ENCODE measurements at regions not wholly inside any gene's neighbourhood (a gene's known extent, or its start where the extent isn't known, plus 50 kb on each side); places are given as distances from the start of the nearest gene placed in this dataset.

DNA sequence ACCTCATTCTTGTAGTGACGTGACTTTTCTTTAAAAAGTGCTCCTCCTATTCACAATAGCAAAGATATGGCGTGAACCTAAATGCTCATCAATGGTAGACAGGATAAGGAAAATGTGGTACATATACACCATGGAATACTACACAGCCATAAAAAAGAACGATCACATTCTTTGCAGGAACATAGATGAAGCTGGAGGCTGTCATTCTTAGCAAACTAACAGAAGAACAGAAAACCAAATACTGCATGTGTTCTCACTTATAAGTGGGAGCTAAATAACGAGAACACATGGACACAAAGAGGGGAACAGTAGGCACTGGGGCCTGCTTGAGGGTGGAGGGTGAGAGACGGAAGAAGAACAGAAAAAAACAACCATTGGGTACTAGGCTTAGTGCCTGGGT lies 59.9 kb upstream of the FGFR2 start:
- H3K4me3 ChIP-seq (ENCODE audit: low read length): no peak overlapping the region
- no peak overlapping the region for H3K9ac ChIP-seq (ENCODE audit: low read length)
- no peaks in the 10 kb centered on the region for H3K4me1 ChIP-seq (ENCODE audit: control insufficient read depth, insufficient read depth, low read length)
- no peaks in the 10 kb centered on the region for H3K27me3 ChIP-seq (ENCODE audit: control insufficient read depth, insufficient read depth, low read length)
- H3K27ac ChIP-seq (ENCODE audit: low read depth, low read length): no peak overlapping the region
- H3K36me3 ChIP-seq (ENCODE audit: control insufficient read depth, insufficient read depth, low read length): no peaks in the 10 kb centered on the region

DNA sequence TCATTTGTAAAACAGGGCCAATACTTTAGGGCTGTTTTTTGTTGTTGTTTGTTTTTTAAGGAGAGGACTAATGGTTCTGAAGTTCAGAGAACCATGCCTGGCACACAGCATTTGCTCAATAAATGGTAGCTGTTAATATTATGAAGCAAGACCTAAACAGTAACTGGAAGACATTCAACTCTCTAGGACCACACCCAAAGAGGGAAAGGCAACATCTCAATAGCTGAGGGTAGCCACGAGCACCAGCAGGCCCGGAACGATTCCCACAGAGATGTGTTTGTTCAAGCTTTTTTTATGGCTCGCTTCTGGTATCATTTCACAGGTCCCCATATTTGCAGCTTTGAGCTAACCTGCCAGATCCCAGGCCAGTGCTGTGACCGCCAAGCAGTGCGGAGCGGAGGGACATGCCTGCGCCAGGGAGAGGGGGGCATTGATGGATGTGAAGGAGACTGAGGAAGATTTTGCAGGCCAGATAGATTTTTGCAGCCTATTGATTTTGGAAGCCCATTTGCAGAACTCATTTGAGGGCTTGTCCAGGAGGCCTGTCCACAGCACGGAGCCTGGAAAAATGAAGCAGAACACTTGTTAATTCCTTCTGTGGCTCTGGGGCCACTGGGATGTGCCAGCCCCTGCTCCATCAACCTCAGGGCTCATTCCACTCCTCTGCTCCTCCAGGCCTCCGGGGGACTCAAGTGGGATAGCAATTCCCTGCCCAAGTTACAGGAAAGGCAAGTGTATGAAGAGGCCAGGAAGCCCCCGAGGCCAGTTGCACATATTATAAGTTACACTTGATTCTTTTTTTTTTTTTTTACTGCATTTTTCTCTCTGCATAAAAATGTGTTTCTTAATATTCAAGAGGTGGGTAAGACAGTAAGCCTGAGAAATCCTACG lies 57.3 kb upstream of the FGFR2 start:
- Histone ChIP-seq H3K9ac (ENCODE audit: low read length) (no peak overlapping the region), H3K27ac (ENCODE audit: low read depth, low read length) (no peak overlapping the region), H3K4me3 (ENCODE audit: low read length) (no peak overlapping the region), H3K27me3 (ENCODE audit: control insufficient read depth, insufficient read depth, low read length) (no peaks in the 10 kb centered on the region), H3K4me1 (ENCODE audit: control insufficient read depth, insufficient read depth, low read length) (no peaks in the 10 kb centered on the region), H3K36me3 (ENCODE audit: control insufficient read depth, insufficient read depth, low read length) (no peaks in the 10 kb centered on the region)

DNA sequence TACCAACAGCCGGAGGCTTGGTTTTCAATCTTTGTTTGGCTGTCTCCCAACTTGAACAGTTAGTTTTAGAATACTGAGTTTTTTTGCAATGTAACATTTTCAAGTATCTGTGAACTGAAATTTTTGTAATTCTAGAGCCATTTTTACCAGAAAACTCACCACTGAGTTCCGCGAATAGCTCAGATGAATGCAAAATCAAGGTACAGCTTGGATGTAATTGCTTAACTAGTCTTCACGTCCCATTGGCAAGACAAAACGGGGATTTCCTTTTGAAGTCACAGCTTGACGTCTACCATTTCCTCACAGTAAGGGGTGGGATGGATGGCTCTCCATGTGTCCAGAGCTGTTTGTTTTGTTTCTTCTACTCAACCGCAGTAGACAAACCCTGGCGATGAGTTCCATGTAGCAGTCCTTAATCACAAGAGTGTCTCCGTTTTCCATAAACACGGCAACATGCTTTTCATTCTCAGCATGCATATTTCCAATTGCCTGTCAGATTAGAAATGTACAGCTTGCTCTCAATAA lies 55.8 kb upstream of the FGFR2 start:
- Histone ChIP-seq H3K36me3 (ENCODE audit: control insufficient read depth, insufficient read depth, low read length) (no peaks in the 10 kb centered on the region), H3K27ac (ENCODE audit: low read depth, low read length) (no peak overlapping the region), H3K4me3 (ENCODE audit: low read length) (no peak overlapping the region), H3K9ac (ENCODE audit: low read length) (no peak overlapping the region), H3K27me3 (ENCODE audit: control insufficient read depth, insufficient read depth, low read length) (no peaks in the 10 kb centered on the region), H3K4me1 (ENCODE audit: control insufficient read depth, insufficient read depth, low read length) (no peaks in the 10 kb centered on the region)

DNA sequence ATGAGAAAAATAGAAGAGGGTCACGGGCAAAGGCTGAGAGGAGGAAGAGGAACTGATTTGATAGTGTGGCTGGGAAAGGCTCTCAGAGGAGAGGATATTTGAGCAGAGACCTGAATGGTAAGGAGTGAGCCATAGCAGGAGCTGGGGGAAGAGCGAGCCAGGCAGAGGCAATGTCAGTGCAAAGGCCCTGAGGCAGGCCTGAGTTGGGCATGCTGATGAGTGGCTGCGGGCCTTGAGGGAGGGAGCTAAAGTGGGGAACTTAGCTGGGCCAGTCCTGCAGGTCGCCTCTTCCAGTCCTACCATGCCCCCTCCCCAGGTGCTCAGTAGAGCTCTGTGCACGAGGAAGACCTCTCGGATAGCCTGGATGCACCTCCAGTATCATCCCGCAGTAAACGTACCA lies 55.4 kb upstream of the FGFR2 start:
- H3K4me3 ChIP-seq (ENCODE audit: low read length): no peak overlapping the region
- no peak overlapping the region for H3K9ac ChIP-seq (ENCODE audit: low read length)
- no peak overlapping the region for H3K27ac ChIP-seq (ENCODE audit: low read depth, low read length)

DNA sequence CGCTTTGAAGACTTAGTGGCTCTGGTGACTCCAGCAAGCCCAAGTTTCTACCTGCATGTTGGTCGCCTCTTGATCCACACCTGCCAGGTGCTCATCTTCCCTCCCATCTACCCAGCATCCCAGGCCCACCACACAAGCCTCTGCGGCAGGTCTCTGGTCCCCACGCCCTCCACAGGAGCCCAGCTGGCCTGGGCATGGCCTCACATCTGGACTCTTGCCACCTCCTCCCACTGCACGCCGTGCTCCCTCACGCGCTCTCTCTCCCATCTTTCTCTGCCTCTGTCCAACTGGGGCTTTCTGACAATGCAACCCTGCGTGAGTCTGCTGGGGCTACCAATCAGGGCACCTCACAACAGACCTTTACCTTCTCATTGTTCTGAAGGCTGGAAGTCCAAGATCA lies 50.2 kb upstream of the FGFR2 start:
- Histone ChIP-seq H3K27me3 (ENCODE audit: control insufficient read depth, insufficient read depth, low read length) (no peaks in the 10 kb centered on the region), H3K27ac (ENCODE audit: low read depth, low read length) (no peak overlapping the region), H3K4me3 (ENCODE audit: low read length) (no peak overlapping the region), H3K9ac (ENCODE audit: low read length) (no peak overlapping the region), H3K4me1 (ENCODE audit: control insufficient read depth, insufficient read depth, low read length) (no peaks in the 10 kb centered on the region), H3K36me3 (ENCODE audit: control insufficient read depth, insufficient read depth, low read length) (no peaks in the 10 kb centered on the region)

More for the DNA sequence above, 55.4 kb upstream of the FGFR2 start:
- Histone ChIP-seq H3K36me3 (ENCODE audit: control insufficient read depth, insufficient read depth, low read length) (no peaks in the 10 kb centered on the region), H3K4me1 (ENCODE audit: control insufficient read depth, insufficient read depth, low read length) (no peaks in the 10 kb centered on the region), H3K27me3 (ENCODE audit: control insufficient read depth, insufficient read depth, low read length) (no peaks in the 10 kb centered on the region)

DNA sequence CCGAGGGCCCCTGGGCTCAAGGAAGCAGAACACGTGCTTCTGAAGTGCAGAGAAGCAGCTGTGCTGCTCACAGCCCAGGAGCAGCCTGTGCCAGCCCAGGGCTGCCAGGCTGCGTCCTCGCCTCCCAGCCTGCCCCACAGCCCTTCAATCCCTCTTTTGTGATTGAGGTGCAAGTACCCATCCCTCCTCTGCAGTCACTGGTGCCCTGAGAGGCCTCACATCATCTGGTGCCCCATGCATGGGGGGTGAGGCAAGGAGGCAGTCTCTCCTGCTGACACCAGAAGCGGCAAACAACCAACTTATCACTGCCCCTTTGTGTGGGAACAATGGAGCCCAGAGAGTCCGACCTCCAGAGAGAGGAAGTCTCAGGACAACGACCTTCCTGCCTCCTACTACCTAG lies 49.8 kb upstream of the FGFR2 start:
- H3K4me1 ChIP-seq (ENCODE audit: control insufficient read depth, insufficient read depth, low read length): no peaks in the 10 kb centered on the region
- no peak overlapping the region for H3K9ac ChIP-seq (ENCODE audit: low read length)

More for the DNA sequence above, 49.8 kb upstream of the FGFR2 start:
- Histone ChIP-seq H3K4me3 (ENCODE audit: low read length) (no peak overlapping the region), H3K27ac (ENCODE audit: low read depth, low read length) (no peak overlapping the region), H3K36me3 (ENCODE audit: control insufficient read depth, insufficient read depth, low read length) (no peaks in the 10 kb centered on the region), H3K27me3 (ENCODE audit: control insufficient read depth, insufficient read depth, low read length) (no peaks in the 10 kb centered on the region)
